Fibroblast of pulmonary artery (primary cell): ENCODE measurements at regions not wholly inside any gene's neighbourhood (a gene's known extent, or its start where the extent isn't known, plus 50 kb on each side); places are given as distances from the start of the nearest gene placed in this dataset.
"Not testable (repeated sequence)": the region's sequence is repeated elsewhere in the genome, so short reads cannot be mapped to it uniquely, and the experiment has no call there.

Experiments used
- DNase-seq: peaks from one replicate; pipeline ENCODE4 v3.0.0-alpha.2; 2010; ENCODE audit warnings: low read depth
- H3K4me3 ChIP-seq: replicated peaks from 2 replicates; pipeline ENCODE4 v1.5.1; 2011; ENCODE audit warnings: low read depth, mild to moderate bottlenecking, control low read depth, low read length, moderate library complexity
- TF ChIP-seq, protein P1 (sequence below): IDR thresholded peaks from 2 replicates; pipeline ENCODE4 v1.5.1; 2011; ENCODE audit warnings: mild to moderate bottlenecking, control low read depth, low read length, inconsistent platforms; ENCODE audit errors: missing control alignments

- TF ChIP-seq, protein P1, sequence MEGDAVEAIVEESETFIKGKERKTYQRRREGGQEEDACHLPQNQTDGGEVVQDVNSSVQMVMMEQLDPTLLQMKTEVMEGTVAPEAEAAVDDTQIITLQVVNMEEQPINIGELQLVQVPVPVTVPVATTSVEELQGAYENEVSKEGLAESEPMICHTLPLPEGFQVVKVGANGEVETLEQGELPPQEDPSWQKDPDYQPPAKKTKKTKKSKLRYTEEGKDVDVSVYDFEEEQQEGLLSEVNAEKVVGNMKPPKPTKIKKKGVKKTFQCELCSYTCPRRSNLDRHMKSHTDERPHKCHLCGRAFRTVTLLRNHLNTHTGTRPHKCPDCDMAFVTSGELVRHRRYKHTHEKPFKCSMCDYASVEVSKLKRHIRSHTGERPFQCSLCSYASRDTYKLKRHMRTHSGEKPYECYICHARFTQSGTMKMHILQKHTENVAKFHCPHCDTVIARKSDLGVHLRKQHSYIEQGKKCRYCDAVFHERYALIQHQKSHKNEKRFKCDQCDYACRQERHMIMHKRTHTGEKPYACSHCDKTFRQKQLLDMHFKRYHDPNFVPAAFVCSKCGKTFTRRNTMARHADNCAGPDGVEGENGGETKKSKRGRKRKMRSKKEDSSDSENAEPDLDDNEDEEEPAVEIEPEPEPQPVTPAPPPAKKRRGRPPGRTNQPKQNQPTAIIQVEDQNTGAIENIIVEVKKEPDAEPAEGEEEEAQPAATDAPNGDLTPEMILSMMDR, result no peak
- DNase-seq, result peak; percentile 63
- no peak overlapping the region for H3K4me3 ChIP-seq
Measured at GRCh38 chr6:137805622-137806021, 61.4 kb upstream of the TNFAIP3 start.

GRCh38 chr6:137806914-137807682 is 60.0 kb upstream of the TNFAIP3 start:
- no peak for DNase-seq
- TF ChIP-seq, protein P1, result no peak
- no peak overlapping the region for H3K4me3 ChIP-seq

DNA sequence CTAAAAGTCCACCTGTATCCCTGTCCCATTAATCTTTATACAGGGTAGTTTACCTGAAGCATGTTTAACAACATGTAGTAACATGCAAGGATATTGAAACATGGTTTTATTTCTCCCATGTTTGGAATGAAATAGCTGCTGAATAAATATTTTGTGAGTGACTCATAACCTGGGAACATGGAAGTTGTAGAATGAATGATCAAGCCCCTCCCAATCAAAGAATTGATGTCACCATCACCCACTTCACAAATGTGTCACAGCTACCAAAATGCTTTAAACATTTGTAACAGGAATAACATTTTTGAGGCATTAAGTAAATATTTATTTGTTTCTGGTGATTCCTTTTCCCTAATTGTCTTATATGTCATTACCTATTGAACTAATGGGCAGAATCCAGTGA is 58.9 kb upstream of the TNFAIP3 start:
- H3K4me3 ChIP-seq, result no peak overlapping the region
- TF ChIP-seq, protein P1, result no peak
- DNase-seq, result peak; percentile 79

DNA sequence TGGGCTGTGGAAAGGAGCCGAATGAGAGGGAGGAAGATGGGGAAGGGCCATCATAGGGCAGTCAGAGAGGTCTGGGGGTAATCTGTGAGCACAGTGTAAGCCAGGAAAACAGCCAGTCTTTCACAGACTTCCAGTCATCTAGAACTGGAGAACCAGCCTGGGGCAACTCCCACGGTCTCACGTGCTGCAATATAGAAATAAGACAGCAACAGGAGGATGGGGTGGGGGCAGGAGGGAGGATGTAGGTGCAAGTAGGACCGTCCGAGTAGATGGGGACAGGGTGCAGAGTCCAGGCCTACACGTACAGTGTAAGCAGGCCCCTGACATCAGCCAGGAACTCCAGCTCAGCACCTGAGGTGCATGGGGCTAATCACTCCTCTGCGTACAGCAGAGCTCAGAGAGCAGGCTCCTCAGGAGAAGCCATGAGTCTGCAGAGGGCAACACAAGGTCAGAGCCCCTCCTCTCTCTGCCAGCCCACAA is 58.2 kb upstream of the TNFAIP3 start:
- no peak overlapping the region for H3K4me3 ChIP-seq
- TF ChIP-seq, protein P1, result no peak
- no peak for DNase-seq

GRCh38 chr6:137809895-137810553 is 57.0 kb upstream of the TNFAIP3 start:
- DNase-seq, H3K4me3 ChIP-seq: not testable (repeated sequence)

- no peak for DNase-seq
- H3K4me3 ChIP-seq, result no peak overlapping the region
- TF ChIP-seq, protein P1, result no peak
Measured at GRCh38 chr6:137810554-137811120, 56.4 kb upstream of the TNFAIP3 start.

DNA sequence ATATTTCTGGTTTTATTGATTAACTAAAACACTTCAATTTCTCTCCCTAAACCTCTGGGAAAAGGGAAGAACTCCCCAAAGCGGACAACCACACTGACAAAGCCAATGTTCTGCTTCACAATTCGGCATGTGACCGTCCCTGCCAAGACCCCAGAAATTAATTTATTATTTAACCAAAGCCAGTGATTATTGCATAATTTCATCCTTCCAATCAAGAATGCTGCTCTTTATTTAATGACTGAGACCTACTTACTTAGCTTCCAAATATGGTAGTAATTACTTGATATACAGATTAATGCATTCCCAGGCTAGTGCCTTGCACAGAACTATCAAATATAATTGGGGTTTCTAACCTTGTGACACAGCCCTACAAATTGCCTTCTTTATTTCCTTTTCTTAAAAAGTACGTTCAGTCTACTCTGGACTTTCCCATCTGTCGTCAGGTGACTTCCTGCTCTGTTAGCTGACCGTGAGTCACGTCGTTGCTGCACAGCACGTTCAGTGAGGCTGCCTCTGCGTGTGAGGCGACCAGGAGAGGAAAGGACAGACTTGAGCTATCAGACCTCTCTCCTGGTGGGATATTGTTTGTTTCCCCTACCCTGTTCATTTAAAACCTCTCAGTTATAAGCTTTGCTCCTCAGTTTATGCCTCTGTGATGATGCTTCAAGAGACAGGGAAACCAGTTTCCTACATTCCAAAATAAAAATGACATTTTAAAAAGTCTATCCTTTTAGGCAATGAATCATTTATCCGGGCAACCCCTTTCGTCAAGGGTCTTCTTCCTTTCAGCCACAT is 55.7 kb upstream of the TNFAIP3 start:
- TF ChIP-seq, protein P1, result no peak
- H3K4me3 ChIP-seq, result no peak overlapping the region
- peak; percentile 94 for DNase-seq
